Psoas muscle (tissue), 7 donors: ENCODE measurements at regions not wholly inside any gene's neighbourhood (a gene's known extent, or its start where the extent isn't known, plus 50 kb on each side); places are given as distances from the start of the nearest gene placed in this dataset.

Source experiments
- ATAC-seq, 4 donors: fragments of 200-7000 bp; cut with Tn5 transposase; one replicate each; pipeline ENCODE4 v1.9.1; 2020; ENCODE audit warnings: moderate library complexity in 3 of 4, mild to moderate bottlenecking in 2 of 4
- DNase-seq, 2 donors: peaks; one replicate each; pipeline ENCODE4 v3.0.0-alpha.2; 2020
- H3K27ac ChIP-seq: fragments of 200-600 bp; one replicate; pipeline ENCODE4 v1.8.0; 2022
- H3K27me3 ChIP-seq, 3 donors: fragments of 200-600 bp in 1 of 3; one replicate each; pipeline versions ENCODE4 v1.6.1 to v1.8.0; 2013 to 2022; ENCODE audit warnings: low read length in 2 of 3, mild to moderate bottlenecking in 2 of 3, moderate library complexity in 1 of 3; ENCODE audit not compliant: insufficient read depth in 3 of 3
- H3K36me3 ChIP-seq, 2 donors: fragments of 200-600 bp in 1 of 2; one replicate each; pipeline versions ENCODE4 v1.6.1 to v1.8.0; 2013 to 2022; ENCODE audit warnings: low read depth in 1 of 2, mild to moderate bottlenecking in 1 of 2, moderate library complexity in 1 of 2; ENCODE audit not compliant: insufficient read depth in 1 of 2
- H3K4me1 ChIP-seq: fragments of 200-600 bp; one replicate; pipeline ENCODE4 v1.8.0; 2022
- H3K4me3 ChIP-seq: fragments of 200-600 bp; one replicate; pipeline ENCODE4 v1.8.0; 2022; ENCODE audit warnings: mild to moderate bottlenecking
- H3K9me3 ChIP-seq: fragments of 200-600 bp; one replicate; pipeline ENCODE4 v1.8.0; 2022
- WGBS, 3 donors: extraction: QIAGEN DNeasy Blood & Tissue Kit; methylation state at CpG; one replicate each; pipeline versions ENCODE4 v1.1.6 to v1.1.7; 2013; 5-methylcytosine and 5-hydroxymethylcytosine counted together
- intact Hi-C, 2 donors: fragments of 100-400 bp; cut with DNase I; formaldehyde crosslinking; loops; one replicate each; pipeline versions ENCODE4 v1.11.0 to v1.14.2; 2022
- TF ChIP-seq, protein P1 (sequence below): fragments of 200-600 bp; IDR thresholded peaks from one replicate; pipeline ENCODE4 v1.8.0; 2022; ENCODE audit warnings: antibody characterized with exemption
- donor health status: healthy with polysubstance abuse.
- donor health status: DM: no; HTN: no; CAD: no; lungs with moderate emphysema.
- donor health status: Bipolar disorder and iron deficiency.
- donor health status: healthy.
- donor health status: DM: yes; HTN: yes; CAD: no.
- donor health status: DM: no; HTN: no; CAD: no.
- donor health status: DM: yes; HTN: yes; CAD: no.

DNA sequence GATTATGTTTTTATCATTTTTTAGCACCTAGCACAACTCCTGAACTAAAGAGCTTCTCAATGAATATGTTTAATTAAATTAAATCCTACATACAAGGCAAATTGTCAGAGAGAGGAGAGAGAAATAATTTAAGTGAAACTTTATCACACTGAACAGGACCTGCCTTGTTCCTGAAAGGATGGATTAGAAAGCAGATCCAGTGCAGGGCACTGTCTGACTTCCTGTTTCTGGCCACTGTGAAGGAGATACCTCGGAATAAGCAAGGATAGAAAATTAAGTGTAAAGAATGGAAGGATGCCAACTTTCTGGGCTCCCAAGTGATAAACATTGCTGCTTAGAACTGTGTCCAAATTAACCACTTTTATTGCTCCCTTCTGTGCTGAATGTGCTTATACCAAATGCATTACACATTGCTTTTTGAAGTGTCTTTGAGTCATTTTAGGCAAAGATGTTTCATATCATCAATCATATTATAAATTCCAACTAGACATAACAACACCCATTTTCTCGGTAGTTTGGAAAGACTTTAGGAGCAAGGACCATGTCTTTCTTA is 89.1 kb upstream of the SPDL1 start:
- Histone ChIP-seq H3K36me3 (no peaks in the 10 kb centered on the region), H3K27me3 (no peaks in the 10 kb centered on the region), H3K27ac (no peak overlapping the region), H3K4me1 (no peaks in the 10 kb centered on the region), H3K4me3 (no peak overlapping the region), H3K9me3 (no peaks in the 10 kb centered on the region)
- ATAC-seq (no peak), DNase-seq (no peak)
- TF ChIP-seq, protein P1, sequence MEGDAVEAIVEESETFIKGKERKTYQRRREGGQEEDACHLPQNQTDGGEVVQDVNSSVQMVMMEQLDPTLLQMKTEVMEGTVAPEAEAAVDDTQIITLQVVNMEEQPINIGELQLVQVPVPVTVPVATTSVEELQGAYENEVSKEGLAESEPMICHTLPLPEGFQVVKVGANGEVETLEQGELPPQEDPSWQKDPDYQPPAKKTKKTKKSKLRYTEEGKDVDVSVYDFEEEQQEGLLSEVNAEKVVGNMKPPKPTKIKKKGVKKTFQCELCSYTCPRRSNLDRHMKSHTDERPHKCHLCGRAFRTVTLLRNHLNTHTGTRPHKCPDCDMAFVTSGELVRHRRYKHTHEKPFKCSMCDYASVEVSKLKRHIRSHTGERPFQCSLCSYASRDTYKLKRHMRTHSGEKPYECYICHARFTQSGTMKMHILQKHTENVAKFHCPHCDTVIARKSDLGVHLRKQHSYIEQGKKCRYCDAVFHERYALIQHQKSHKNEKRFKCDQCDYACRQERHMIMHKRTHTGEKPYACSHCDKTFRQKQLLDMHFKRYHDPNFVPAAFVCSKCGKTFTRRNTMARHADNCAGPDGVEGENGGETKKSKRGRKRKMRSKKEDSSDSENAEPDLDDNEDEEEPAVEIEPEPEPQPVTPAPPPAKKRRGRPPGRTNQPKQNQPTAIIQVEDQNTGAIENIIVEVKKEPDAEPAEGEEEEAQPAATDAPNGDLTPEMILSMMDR, result no peak
- WGBS, 3 donors, result 4 to 7% (median 6%) methylated on average over 2 of the region's 2 CpGs
- intact Hi-C loops, result no loop called here

DNA sequence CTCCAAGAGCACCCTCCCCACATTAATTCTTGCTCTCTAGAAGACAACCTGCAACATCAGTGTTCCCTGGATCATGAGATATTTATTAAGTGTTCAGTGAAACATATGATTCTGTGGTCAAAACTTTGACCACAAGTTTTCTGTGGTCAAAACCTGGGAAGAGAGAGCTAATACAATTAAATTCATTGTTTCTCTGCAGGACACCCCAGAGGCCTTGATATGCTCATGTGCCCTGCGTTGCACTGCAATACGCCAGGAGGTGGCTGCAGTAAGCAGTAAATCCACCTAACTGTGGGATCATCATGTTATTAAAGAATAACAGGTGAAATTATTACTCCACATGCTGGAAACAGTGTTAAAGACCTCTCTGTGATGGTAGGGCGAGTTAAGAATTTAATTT is 109.3 kb upstream of the SPDL1 start:
- Histone ChIP-seq H3K36me3 (no peaks in the 10 kb centered on the region), H3K27ac (no peak overlapping the region), H3K4me3 (no peak overlapping the region), H3K9me3 (no peaks in the 10 kb centered on the region), H3K4me1 (no peaks in the 10 kb centered on the region), H3K27me3 (no peaks in the 10 kb centered on the region)
- ATAC-seq (no peak), DNase-seq (no peak)
- TF ChIP-seq, protein P1, result no peak
- intact Hi-C loops, result no loop called here
- WGBS, 3 donors, result 48 to 57% (median 49%) methylated on average over 3 of the region's 3 CpGs

DNA sequence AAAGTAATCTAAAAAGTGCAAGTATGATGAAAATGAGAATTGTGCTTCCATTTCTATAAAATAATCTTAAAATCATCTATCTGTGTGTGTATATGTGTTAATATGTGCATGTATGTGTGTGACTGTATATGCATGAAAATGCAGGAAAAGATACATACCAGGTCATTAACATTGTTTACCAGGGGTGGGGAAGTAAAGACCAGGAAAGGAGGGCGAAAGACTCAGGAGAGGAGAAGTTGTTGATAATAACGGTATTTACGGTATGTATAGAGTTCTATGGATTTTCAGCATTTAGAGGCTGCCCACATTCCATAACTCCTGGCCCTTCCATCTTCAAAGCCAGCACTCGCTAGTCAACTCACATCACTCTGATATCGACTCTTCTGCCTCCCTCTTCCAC is 111.0 kb upstream of the SPDL1 start:
- no peak overlapping the region for H3K27ac ChIP-seq
- H3K36me3 ChIP-seq, result no peaks in the 10 kb centered on the region
- H3K4me1 ChIP-seq, result no peaks in the 10 kb centered on the region
- no peaks in the 10 kb centered on the region for H3K9me3 ChIP-seq
- intact Hi-C loops, result no loop called here
- no peak overlapping the region for H3K4me3 ChIP-seq
- DNase-seq (no peak), ATAC-seq (no peak)
- WGBS, 3 donors, result 69 to 89% (median 80%) methylated on average over 5 of the region's 5 CpGs
- H3K27me3 ChIP-seq, result no peaks in the 10 kb centered on the region
- TF ChIP-seq, protein P1, result no peak

DNA sequence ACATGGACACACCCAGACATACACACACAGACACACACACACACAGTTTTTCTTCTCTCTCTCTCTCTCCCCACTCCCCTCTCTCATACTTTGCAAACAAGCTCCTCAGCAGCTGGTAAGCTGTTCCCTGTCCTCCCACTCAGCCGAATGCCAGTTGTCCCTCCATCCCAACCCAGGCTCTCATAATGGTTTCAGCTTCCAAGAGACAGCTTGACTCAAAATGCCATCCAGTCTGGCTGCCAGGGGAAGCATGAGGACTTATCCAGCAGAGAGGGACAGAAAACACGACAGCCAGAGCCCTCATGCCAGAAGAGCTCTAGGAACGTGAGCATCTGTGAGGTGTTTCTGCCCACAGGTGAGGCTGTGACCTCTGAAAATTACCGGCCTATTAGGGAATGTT is 112.6 kb upstream of the SPDL1 start:
- no peaks in the 10 kb centered on the region for H3K36me3 ChIP-seq
- intact Hi-C loops, result no loop called here
- 62 to 66% (median 65%) methylated on average over 4 of the region's 4 CpGs for WGBS, 3 donors
- no peak for DNase-seq
- no peak overlapping the region for H3K27ac ChIP-seq
- no peaks in the 10 kb centered on the region for H3K4me1 ChIP-seq
- no peaks in the 10 kb centered on the region for H3K9me3 ChIP-seq
- H3K4me3 ChIP-seq, result no peak overlapping the region
- TF ChIP-seq, protein P1, result no peak
- H3K27me3 ChIP-seq, result no peaks in the 10 kb centered on the region
- ATAC-seq, result no peak

DNA sequence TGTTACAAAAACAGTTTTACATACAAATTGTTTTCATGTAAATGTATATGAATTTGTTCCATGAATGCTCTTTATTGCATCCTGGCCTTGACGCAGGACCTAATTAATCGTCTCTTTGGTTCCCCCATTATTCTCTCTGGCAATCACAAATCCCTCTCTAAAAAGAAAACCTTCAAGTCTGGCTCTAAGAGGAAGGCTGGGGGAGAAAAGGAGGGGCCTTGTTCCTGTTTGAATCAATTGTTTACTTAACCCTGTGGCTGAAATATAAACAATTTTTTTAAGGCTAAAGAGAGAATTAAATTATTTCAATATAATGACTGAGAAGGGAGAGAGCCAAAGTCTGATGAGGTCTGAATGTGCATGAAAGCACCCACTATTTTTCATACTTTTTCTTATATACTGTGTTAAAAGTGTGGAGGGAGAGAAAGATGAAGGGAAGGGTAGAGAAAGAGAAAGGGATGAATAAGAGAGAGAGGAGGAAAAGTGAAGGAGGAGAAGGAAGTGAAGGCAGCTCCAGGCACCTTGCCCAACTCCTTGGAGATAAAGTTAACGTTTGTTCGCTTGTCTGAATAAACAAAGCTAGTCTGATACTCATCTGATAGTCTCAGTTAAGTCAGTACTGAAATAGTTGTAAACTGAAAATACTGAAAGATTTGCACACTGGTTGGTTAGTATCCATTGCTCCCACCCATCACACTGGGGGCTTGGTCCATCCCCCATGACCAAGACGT is 116.4 kb upstream of the SPDL1 start:
- ATAC-seq (no peak), DNase-seq (no peak)
- intact Hi-C loops, result no loop called here
- no peaks in the 10 kb centered on the region for H3K36me3 ChIP-seq
- 57 to 59% (median 57%) methylated on average over 5 of the region's 5 CpGs for WGBS, 3 donors
- H3K27ac ChIP-seq, result no peak overlapping the region
- H3K27me3 ChIP-seq, result no peaks in the 10 kb centered on the region
- H3K4me1 ChIP-seq, result no peaks in the 10 kb centered on the region
- TF ChIP-seq, protein P1, result no peak
- H3K9me3 ChIP-seq, result no peaks in the 10 kb centered on the region
- H3K4me3 ChIP-seq, result no peak overlapping the region
